SU-DHL-6 (cell line): ENCODE measurements at regions not wholly inside any gene's neighbourhood (a gene's known extent, or its start where the extent isn't known, plus 50 kb on each side); places are given as distances from the start of the nearest gene placed in this dataset.

Experiments
- H2AFZ ChIP-seq: fragments of 200-600 bp; sonication (generic); 2 replicates; pipeline ENCODE4 v1.6.1; 2014; ENCODE audit warnings: low read depth, mild to moderate bottlenecking, moderate library complexity, mixed read lengths, antibody characterized with exemption, low read length; ENCODE audit not compliant: severe bottlenecking
- H3F3A ChIP-seq: fragments of 200-600 bp; shearing (Covaris generic); 2 replicates; pipeline ENCODE4 v1.6.0; 2016; ENCODE audit warnings: antibody characterized with exemption, mild to moderate bottlenecking; ENCODE audit not compliant: insufficient read depth
- H3K27ac ChIP-seq: fragments of 200-600 bp; sonication (generic); 2 replicates; pipeline ENCODE4 v1.5.1; 2016; ENCODE audit warnings: low read depth, mild to moderate bottlenecking, low read length, moderate library complexity, mixed read lengths
- H3K27me3 ChIP-seq: fragments of 200-600 bp; sonication (generic), shearing (Covaris generic); 2 replicates; pipeline ENCODE4 v1.6.0; 2014; ENCODE audit warnings: mild to moderate bottlenecking, low read length
- H3K36me3 ChIP-seq: fragments of 200-600 bp; sonication (generic); 2 replicates; pipeline ENCODE4 v1.6.1; 2014; ENCODE audit warnings: mild to moderate bottlenecking, low read length, mixed read lengths
- H3K4me2 ChIP-seq: fragments of 300-600, 200-600 bp; shearing (Covaris generic), sonication (generic); 2 replicates; pipeline ENCODE4 v1.6.0; 2014; ENCODE audit warnings: low read length, low read depth, mild to moderate bottlenecking; ENCODE audit not compliant: poor library complexity, severe bottlenecking
- H3K4me3 ChIP-seq: fragments of 200-600 bp; sonication (generic); 2 replicates; pipeline ENCODE4 v1.5.1; 2014; ENCODE audit warnings: antibody characterized with exemption, low read length, mild to moderate bottlenecking, mixed read lengths; ENCODE audit not compliant: insufficient read depth, poor library complexity, severe bottlenecking
- H3K79me2 ChIP-seq: fragments of 200-600 bp; sonication (generic); 2 replicates; pipeline ENCODE4 v1.6.1; 2014; ENCODE audit warnings: mild to moderate bottlenecking, low read length, moderate library complexity; ENCODE audit not compliant: insufficient read depth
- H3K9ac ChIP-seq: fragments of 200-600 bp; sonication (generic); 2 replicates; pipeline ENCODE4 v1.7.0; 2014; ENCODE audit warnings: mild to moderate bottlenecking, low read length
- H3K9me2 ChIP-seq: fragments of 200-600 bp; sonication (generic); replicated peaks from 2 replicates; pipeline ENCODE4 v1.6.1; 2014; ENCODE audit warnings: low read length; ENCODE audit not compliant: insufficient read depth
- H3K9me3 ChIP-seq: fragments of 200-600 bp; sonication (generic); 2 replicates; pipeline ENCODE4 v1.6.1; 2014; ENCODE audit warnings: low read length, mixed read lengths; ENCODE audit not compliant: insufficient read depth
- H4K20me1 ChIP-seq: fragments of 200-600 bp; sonication (generic); 2 replicates; pipeline ENCODE4 v1.6.1; 2014; ENCODE audit warnings: low read depth, mild to moderate bottlenecking, antibody characterized with exemption, low read length, moderate library complexity, mixed read lengths
- EZH2phosphoT487 ChIP-seq: fragments of 200-600 bp; sonication (generic), shearing (Covaris generic); conservative IDR thresholded peaks from 2 replicates; pipeline ENCODE4 v1.6.1; 2018; ENCODE audit warnings: mild to moderate bottlenecking, antibody characterized with exemption, low read length, moderate library complexity, mixed read lengths
- TF ChIP-seq, protein P1 (sequence below): fragments of 200-600 bp; sonication (generic); IDR thresholded peaks from one replicate; pipeline ENCODE4 v1.5.1; 2017; ENCODE audit warnings: antibody characterized with exemption, mild to moderate bottlenecking, low read length, moderate library complexity; ENCODE audit not compliant: insufficient read depth, poor library complexity, severe bottlenecking

DNA sequence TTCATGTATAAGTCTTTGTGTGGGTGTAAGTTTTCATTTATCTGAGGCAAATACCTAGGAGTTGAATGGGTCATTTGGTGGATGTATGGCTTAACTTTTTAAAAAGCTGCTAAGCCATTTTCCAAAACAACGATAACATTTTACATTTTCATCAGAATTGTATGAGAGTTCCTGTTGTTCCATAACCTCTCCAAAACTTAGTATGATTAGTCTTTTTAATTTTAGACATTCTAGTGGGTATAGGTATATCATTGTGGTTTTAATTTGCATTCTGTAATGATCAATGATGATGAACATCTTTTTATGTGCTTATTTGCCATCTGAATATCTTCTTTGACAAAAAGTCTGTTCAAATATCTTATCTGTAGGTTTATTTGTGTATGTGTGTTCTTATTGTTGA is 74.4 kb upstream of the UGP2 start:
- Histone ChIP-seq H3K4me2 (no peak overlapping the region), H3F3A (no peaks in the 10 kb centered on the region), H2AFZ (no peak overlapping the region), H3K9ac (no peak overlapping the region), H3K27me3 (no peaks in the 10 kb centered on the region), H3K27ac (no peak overlapping the region), H4K20me1 (no peaks in the 10 kb centered on the region), H3K4me3 (no peak overlapping the region), H3K9me2 (no peaks in the 10 kb centered on the region), H3K36me3 (0 out of 2 replicates have a peak, but pooled peaks cover 6% of the 10 kb centered on the region), H3K9me3 (peaks cover 12% of the 10 kb centered on the region; the same call in 1 of the 2 replicates), H3K79me2 (no peaks in the 10 kb centered on the region)
- TF ChIP-seq, protein P1, sequence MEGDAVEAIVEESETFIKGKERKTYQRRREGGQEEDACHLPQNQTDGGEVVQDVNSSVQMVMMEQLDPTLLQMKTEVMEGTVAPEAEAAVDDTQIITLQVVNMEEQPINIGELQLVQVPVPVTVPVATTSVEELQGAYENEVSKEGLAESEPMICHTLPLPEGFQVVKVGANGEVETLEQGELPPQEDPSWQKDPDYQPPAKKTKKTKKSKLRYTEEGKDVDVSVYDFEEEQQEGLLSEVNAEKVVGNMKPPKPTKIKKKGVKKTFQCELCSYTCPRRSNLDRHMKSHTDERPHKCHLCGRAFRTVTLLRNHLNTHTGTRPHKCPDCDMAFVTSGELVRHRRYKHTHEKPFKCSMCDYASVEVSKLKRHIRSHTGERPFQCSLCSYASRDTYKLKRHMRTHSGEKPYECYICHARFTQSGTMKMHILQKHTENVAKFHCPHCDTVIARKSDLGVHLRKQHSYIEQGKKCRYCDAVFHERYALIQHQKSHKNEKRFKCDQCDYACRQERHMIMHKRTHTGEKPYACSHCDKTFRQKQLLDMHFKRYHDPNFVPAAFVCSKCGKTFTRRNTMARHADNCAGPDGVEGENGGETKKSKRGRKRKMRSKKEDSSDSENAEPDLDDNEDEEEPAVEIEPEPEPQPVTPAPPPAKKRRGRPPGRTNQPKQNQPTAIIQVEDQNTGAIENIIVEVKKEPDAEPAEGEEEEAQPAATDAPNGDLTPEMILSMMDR = no peak
- TF ChIP-seq EZH2phosphoT487 = no peak

DNA sequence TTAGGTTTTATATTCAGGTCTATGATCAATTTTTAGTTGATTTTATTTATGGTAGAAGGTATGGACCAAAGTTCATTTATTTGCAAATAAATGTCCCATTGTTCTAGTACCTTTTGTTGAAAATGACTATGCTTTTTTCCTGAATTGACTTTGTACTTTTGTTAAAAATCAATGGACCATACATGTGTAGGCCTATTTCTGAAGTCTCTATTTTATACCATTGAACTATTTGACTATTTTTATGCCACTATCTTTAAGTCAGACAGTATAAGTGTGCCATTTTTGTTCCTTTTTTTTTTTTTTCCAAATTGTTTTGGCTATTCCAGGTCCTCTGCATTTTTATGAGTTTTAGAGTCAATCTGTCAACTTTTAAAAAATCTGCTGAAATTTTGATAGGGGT is 73.6 kb upstream of the UGP2 start:
- no peaks in the 10 kb centered on the region for H3K27me3 ChIP-seq
- H3F3A ChIP-seq = no peaks in the 10 kb centered on the region
- no peaks in the 10 kb centered on the region for H3K9me2 ChIP-seq
- no peaks in the 10 kb centered on the region for H4K20me1 ChIP-seq
- H3K4me3 ChIP-seq = no peak overlapping the region
- H3K79me2 ChIP-seq = no peaks in the 10 kb centered on the region
- H3K9ac ChIP-seq = no peak overlapping the region
- no peak overlapping the region for H3K4me2 ChIP-seq
- H3K36me3 ChIP-seq = 0 out of 2 replicates have a peak, but pooled peaks cover 6% of the 10 kb centered on the region
- H3K27ac ChIP-seq = no peak overlapping the region
- TF ChIP-seq EZH2phosphoT487 = no peak
- TF ChIP-seq, protein P1 = no peak
- no peak overlapping the region for H2AFZ ChIP-seq
- peaks cover 12% of the 10 kb centered on the region; the same call in 1 of the 2 replicates for H3K9me3 ChIP-seq

DNA sequence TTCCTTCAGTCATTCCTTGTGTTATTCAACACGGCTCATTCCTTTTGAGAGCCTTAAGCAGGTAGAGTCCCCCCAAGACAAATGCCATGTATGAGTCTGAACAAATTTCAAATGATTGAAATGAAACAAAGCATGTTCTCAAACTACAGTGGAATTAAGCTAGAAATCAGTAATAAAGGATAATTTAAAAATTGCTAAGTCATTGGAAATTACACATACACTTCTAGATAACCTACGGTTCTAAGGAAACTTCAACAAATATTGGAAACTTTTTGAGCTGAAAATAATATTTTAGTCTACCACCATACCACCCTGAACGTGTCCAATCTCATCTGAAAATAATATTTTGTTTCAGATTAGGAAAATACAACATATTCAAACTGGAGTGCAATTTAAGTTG is 71.8 kb upstream of the UGP2 start:
- Histone ChIP-seq H3K4me2 (no peak overlapping the region), H2AFZ (no peak overlapping the region), H3K27ac (no peak overlapping the region), H3K9ac (no peak overlapping the region), H3K9me2 (no peaks in the 10 kb centered on the region), H3K36me3 (0 out of 2 replicates have a peak, but pooled peaks cover 6% of the 10 kb centered on the region), H3K27me3 (no peaks in the 10 kb centered on the region), H3K9me3 (peaks cover 12% of the 10 kb centered on the region; the same call in 1 of the 2 replicates), H3K4me3 (no peak overlapping the region), H3K79me2 (no peaks in the 10 kb centered on the region), H4K20me1 (no peaks in the 10 kb centered on the region), H3F3A (no peaks in the 10 kb centered on the region)
- TF ChIP-seq EZH2phosphoT487 = no peak
- TF ChIP-seq, protein P1 = no peak
